Muscle layer of colon (tissue), 2 donors: ENCODE measurements at regions not wholly inside any gene's neighbourhood (a gene's known extent, or its start where the extent isn't known, plus 50 kb on each side); places are given as distances from the start of the nearest gene placed in this dataset.

ENCODE experiments used
- H3K27ac ChIP-seq: one replicate; pipeline ENCODE4 v1.7.0; 2013; ENCODE audit warnings: low read depth, mild to moderate bottlenecking, low read length, moderate library complexity
- H3K27me3 ChIP-seq, 2 donors: one replicate each; pipeline ENCODE4 v1.7.0; 2013; ENCODE audit warnings: low read length in 2 of 2, mild to moderate bottlenecking in 2 of 2; ENCODE audit not compliant: insufficient read depth in 2 of 2, control insufficient read depth in 1 of 2
- H3K36me3 ChIP-seq: one replicate; pipeline ENCODE4 v1.7.0; 2013; ENCODE audit warnings: mild to moderate bottlenecking, low read length; ENCODE audit not compliant: insufficient read depth
- H3K4me1 ChIP-seq: one replicate; pipeline ENCODE4 v1.7.0; 2013; ENCODE audit warnings: mild to moderate bottlenecking, low read length; ENCODE audit not compliant: insufficient read depth
- H3K4me3 ChIP-seq, 2 donors: one replicate each; pipeline ENCODE4 v1.7.0; 2013; ENCODE audit warnings: low read length in 2 of 2, low read depth in 1 of 2, mild to moderate bottlenecking in 1 of 2, moderate library complexity in 1 of 2
- H3K9ac ChIP-seq: one replicate; pipeline ENCODE4 v1.7.0; 2013; ENCODE audit warnings: low read length
- H3K9me3 ChIP-seq: one replicate; pipeline ENCODE4 v1.7.0; 2013; ENCODE audit warnings: mild to moderate bottlenecking, low read length
- donor health status: abdominal sarcoma.
- donor health status: Adenocarcinoma of cecum.

DNA sequence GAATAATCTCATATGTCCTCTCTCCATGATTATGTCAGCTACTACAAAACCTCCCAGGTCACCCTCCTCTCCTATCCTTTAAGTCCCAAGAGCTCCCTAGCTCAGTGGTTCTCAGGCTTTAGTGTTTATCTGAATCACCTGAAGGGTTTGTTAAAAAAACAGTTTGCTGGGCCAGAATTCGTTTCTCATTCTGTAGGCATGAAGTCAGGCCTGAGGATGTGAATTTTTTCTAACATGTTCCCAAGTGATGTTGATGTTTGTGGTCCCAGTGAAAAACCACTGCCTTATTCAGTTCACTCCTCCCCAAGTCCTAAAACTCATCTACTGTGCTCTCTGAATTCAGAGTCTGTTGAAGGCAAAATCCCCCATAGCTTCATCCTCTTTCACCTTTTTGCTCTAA is 241.4 kb downstream of the ETNK1 start:
- Histone ChIP-seq H3K27me3 (no peaks in the 10 kb centered on the region), H3K9me3 (no peaks in the 10 kb centered on the region), H3K27ac (no peak overlapping the region), H3K9ac (no peak overlapping the region), H3K4me3 (no peak overlapping the region), H3K36me3 (no peaks in the 10 kb centered on the region), H3K4me1 (no peaks in the 10 kb centered on the region)

- no peak overlapping the region for H3K27ac ChIP-seq
- H3K4me1 ChIP-seq, result no peaks in the 10 kb centered on the region
- H3K9ac ChIP-seq, result no peak overlapping the region
- H3K36me3 ChIP-seq, result no peaks in the 10 kb centered on the region
- no peak overlapping the region for H3K4me3 ChIP-seq
- no peaks in the 10 kb centered on the region for H3K27me3 ChIP-seq
- H3K9me3 ChIP-seq, result no peaks in the 10 kb centered on the region
Observed at GRCh38 chr12:22874151-22874550, 249.2 kb downstream of the ETNK1 start.

- Histone ChIP-seq H3K27ac (no peak overlapping the region), H3K9me3 (no peaks in the 10 kb centered on the region), H3K27me3 (no peaks in the 10 kb centered on the region), H3K4me1 (no peaks in the 10 kb centered on the region), H3K9ac (no peak overlapping the region), H3K36me3 (no peaks in the 10 kb centered on the region), H3K4me3 (no peak overlapping the region)
Observed at GRCh38 chr12:22876262-22876661, 251.3 kb downstream of the ETNK1 start.

DNA sequence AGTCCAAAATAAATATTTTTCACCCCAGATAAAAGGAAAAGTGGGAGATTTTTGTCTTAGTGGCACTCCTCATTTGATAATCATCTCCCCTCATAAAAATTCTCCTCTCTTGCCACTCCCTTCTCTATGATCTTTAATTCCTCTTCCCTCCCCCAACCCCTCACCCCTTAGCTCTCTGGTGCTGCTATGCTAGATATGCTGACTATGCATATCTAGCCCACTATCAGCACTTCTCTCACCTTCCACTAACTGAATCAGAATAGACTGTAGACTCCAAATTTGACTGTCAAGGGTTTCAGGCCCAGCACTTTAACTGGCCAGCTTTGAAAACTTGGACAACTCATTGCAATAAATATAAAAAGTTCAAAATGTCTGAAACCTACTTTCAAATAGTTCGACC is 254.2 kb downstream of the ETNK1 start:
- no peaks in the 10 kb centered on the region for H3K9me3 ChIP-seq
- H3K36me3 ChIP-seq, result no peaks in the 10 kb centered on the region
- no peaks in the 10 kb centered on the region for H3K27me3 ChIP-seq
- no peak overlapping the region for H3K9ac ChIP-seq
- H3K27ac ChIP-seq, result no peak overlapping the region
- no peak overlapping the region for H3K4me3 ChIP-seq
- H3K4me1 ChIP-seq, result no peaks in the 10 kb centered on the region

DNA sequence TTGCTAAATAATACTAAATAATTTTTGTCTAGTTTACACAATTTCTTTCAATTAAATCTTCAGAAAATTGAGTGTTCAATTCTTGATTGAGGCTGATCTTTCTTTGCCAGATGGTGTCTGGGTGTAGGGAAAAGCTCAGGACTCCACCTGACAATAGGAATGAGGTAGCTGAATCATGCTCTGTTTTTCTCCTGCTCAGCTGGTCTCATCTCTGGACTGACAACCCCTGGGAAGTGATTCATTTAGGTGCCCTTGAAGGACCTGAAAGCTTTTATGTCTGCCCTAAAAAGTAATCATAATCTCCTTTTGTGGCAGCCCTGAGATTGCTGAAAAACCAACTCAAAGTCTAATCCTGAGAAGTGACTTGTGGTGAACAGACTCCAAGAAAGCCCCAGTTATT is 255.4 kb downstream of the ETNK1 start:
- Histone ChIP-seq H3K27me3 (no peaks in the 10 kb centered on the region), H3K36me3 (no peaks in the 10 kb centered on the region), H3K4me1 (no peaks in the 10 kb centered on the region), H3K27ac (no peak overlapping the region), H3K4me3 (no peak overlapping the region), H3K9ac (no peak overlapping the region), H3K9me3 (no peaks in the 10 kb centered on the region)

- no peaks in the 10 kb centered on the region for H3K9me3 ChIP-seq
- H3K9ac ChIP-seq, result no peak overlapping the region
- H3K27ac ChIP-seq, result no peak overlapping the region
- no peaks in the 10 kb centered on the region for H3K4me1 ChIP-seq
- no peaks in the 10 kb centered on the region for H3K27me3 ChIP-seq
- no peak overlapping the region for H3K4me3 ChIP-seq
- no peaks in the 10 kb centered on the region for H3K36me3 ChIP-seq
Observed at GRCh38 chr12:22880807-22881206, 255.8 kb downstream of the ETNK1 start.

- H3K9ac ChIP-seq, result no peak overlapping the region
- no peaks in the 10 kb centered on the region for H3K36me3 ChIP-seq
- H3K9me3 ChIP-seq, result no peaks in the 10 kb centered on the region
- H3K27ac ChIP-seq, result no peak overlapping the region
- H3K4me1 ChIP-seq, result no peaks in the 10 kb centered on the region
- no peaks in the 10 kb centered on the region for H3K27me3 ChIP-seq
- no peak overlapping the region for H3K4me3 ChIP-seq
Observed at GRCh38 chr12:22881878-22882385, 257.0 kb downstream of the ETNK1 start.

DNA sequence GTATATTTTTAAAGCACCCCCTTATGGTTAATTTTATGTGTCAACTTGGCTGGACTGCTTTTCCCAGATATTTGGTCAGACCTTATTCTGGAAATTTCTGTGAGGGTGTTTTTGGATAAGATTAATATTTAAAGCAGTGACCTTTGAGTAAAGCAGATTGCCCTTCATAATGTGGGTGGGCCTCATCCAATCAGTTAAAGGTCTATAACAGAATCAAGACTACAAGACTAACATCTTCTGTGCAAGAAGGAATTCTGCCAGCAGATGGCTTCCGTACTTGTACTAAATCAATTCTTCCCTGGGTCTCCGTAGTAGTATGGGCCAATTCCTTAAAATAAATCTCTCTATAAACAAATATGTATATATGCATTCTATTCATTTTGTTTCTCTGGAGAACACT is 257.6 kb downstream of the ETNK1 start:
- Histone ChIP-seq H3K9ac (no peak overlapping the region), H3K9me3 (no peaks in the 10 kb centered on the region), H3K4me3 (no peak overlapping the region), H3K27me3 (no peaks in the 10 kb centered on the region), H3K27ac (no peak overlapping the region), H3K4me1 (no peaks in the 10 kb centered on the region), H3K36me3 (no peaks in the 10 kb centered on the region)

GRCh38 chr12:22893878-22894277 is 268.9 kb downstream of the ETNK1 start:
- H3K9me3 ChIP-seq, result no peaks in the 10 kb centered on the region
- H3K36me3 ChIP-seq, result no peaks in the 10 kb centered on the region
- no peaks in the 10 kb centered on the region for H3K4me1 ChIP-seq
- H3K27ac ChIP-seq, result no peak overlapping the region
- no peak overlapping the region for H3K4me3 ChIP-seq
- H3K27me3 ChIP-seq, result no peaks in the 10 kb centered on the region
- H3K9ac ChIP-seq, result no peak overlapping the region

GRCh38 chr12:22899184-22899583 is 274.2 kb downstream of the ETNK1 start:
- H3K27ac ChIP-seq, result no peak overlapping the region
- no peaks in the 10 kb centered on the region for H3K27me3 ChIP-seq
- H3K4me3 ChIP-seq, result no peak overlapping the region
- no peaks in the 10 kb centered on the region for H3K9me3 ChIP-seq
- no peaks in the 10 kb centered on the region for H3K36me3 ChIP-seq
- H3K9ac ChIP-seq, result no peak overlapping the region
- no peaks in the 10 kb centered on the region for H3K4me1 ChIP-seq

DNA sequence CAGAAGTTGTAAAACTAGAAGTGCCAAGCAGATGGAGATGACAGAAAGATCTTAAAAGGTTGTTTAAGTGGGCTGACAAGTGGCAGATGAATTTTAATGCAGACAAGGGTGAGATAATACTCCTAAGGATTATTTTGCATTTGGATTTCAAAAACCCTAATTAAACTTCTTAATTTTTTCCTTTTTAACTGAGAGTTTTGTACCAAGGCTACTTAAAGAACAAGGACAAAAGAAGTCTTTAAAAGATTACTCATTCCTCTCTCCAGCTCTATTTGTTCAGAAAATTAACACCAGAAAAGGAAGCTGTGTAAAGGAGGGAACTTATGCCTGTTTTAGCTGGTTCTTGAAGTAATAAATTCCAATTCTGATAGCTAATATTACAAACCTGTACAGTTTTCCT is 275.4 kb downstream of the ETNK1 start:
- H3K9ac ChIP-seq, result no peak overlapping the region
- H3K9me3 ChIP-seq, result no peaks in the 10 kb centered on the region
- H3K4me3 ChIP-seq, result no peak overlapping the region
- no peak overlapping the region for H3K27ac ChIP-seq
- no peaks in the 10 kb centered on the region for H3K4me1 ChIP-seq
- H3K27me3 ChIP-seq, result no peaks in the 10 kb centered on the region
- H3K36me3 ChIP-seq, result no peaks in the 10 kb centered on the region

GRCh38 chr12:22904485-22904884 is 279.5 kb downstream of the ETNK1 start:
- H3K27ac ChIP-seq, result no peak overlapping the region
- H3K36me3 ChIP-seq, result no peaks in the 10 kb centered on the region
- no peaks in the 10 kb centered on the region for H3K9me3 ChIP-seq
- no peak overlapping the region for H3K4me3 ChIP-seq
- H3K9ac ChIP-seq, result no peak overlapping the region
- no peaks in the 10 kb centered on the region for H3K27me3 ChIP-seq
- H3K4me1 ChIP-seq, result no peaks in the 10 kb centered on the region
